ENCODE measurements at regions not wholly inside any gene's neighbourhood (a gene's known extent, or its start where the extent isn't known, plus 50 kb on each side); places are given as distances from the start of the nearest gene placed in this dataset.

DNA sequence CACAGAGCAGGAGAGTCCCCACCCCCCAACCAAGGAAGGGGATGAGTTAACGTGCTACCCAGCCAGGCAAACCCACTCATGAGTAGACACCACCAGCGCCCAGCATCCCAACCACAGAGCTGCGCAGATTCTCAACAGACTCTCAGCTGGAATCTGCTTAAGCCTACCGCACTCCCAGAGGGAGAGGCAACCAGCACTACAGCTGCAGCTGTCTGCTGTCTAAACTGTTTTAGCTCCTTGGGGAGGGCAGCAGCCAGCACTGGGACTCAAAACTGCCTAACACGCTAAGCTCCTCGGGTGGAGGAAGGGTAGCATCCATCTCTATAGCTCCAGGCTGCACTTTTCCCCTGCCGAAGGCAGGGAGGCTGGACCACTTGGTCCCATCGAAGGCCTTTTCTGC lies 539.8 kb downstream of the EPHA7 start:
- ATAC-seq, result no peak
- peaks cover 18% of the 10 kb centered on the region for H3K36me3 Mint-ChIP-seq
- H3K27me3 Mint-ChIP-seq, result no peaks in the 10 kb centered on the region
- no peak for DNase-seq (ENCODE audit: low spot score)
- H3K4me3 Mint-ChIP-seq, result no peak overlapping the region
- H3K27ac Mint-ChIP-seq, result no peak overlapping the region
- H3K4me1 Mint-ChIP-seq (ENCODE audit: low read depth in 2 of 2), result no peaks in the 10 kb centered on the region
- peaks cover 38% of the 10 kb centered on the region for H3K9me3 Mint-ChIP-seq

- H3K27ac Mint-ChIP-seq, result no peak overlapping the region
- no peaks in the 10 kb centered on the region for H3K27me3 Mint-ChIP-seq
- no peak overlapping the region for H3K4me3 Mint-ChIP-seq
- ATAC-seq, result no peak
- H3K9me3 Mint-ChIP-seq, result peaks cover 15% of the 10 kb centered on the region
- no peaks in the 10 kb centered on the region for H3K4me1 Mint-ChIP-seq (ENCODE audit: low read depth in 2 of 2)
- DNase-seq (ENCODE audit: low spot score), result no peak
- no peaks in the 10 kb centered on the region for H3K36me3 Mint-ChIP-seq
Observed at GRCh38 chr6:92864966-92865555, 554.3 kb downstream of the EPHA7 start.

- no peak for DNase-seq (ENCODE audit: low spot score)
- no peaks in the 10 kb centered on the region for H3K4me1 Mint-ChIP-seq (ENCODE audit: low read depth in 2 of 2)
- peaks cover 25% of the 10 kb centered on the region for H3K9me3 Mint-ChIP-seq
- H3K27me3 Mint-ChIP-seq, result no peaks in the 10 kb centered on the region
- ATAC-seq, result no peak
- no peak overlapping the region for H3K4me3 Mint-ChIP-seq
- H3K27ac Mint-ChIP-seq, result no peak overlapping the region
- H3K36me3 Mint-ChIP-seq, result no peaks in the 10 kb centered on the region
Observed at GRCh38 chr6:92849636-92850035, 569.7 kb downstream of the EPHA7 start.

DNA sequence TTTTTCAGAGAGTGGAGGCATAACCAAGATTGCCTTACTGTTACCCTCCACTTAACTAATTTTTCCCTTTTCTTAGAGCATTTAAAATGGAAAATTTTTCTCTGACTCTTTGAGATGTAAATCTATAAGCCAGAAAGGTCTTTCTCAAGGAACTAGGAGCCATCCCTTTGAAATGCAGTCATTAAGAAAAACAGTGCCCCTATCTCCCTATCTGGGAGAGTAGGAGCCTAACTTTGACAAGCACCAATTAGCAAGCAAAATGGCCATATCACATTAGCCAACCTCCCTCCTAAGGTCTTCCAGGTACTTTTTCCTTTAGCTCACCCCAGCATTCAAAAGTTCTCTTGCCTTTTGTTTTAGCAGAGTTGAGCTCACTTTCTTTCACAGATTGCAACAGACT lies 570.5 kb downstream of the EPHA7 start:
- Mint-ChIP-seq H3K27me3 (no peaks in the 10 kb centered on the region), H3K36me3 (no peaks in the 10 kb centered on the region), H3K4me3 (no peak overlapping the region), H3K4me1 (ENCODE audit: low read depth in 2 of 2) (no peaks in the 10 kb centered on the region), H3K9me3 (peaks cover 25% of the 10 kb centered on the region), H3K27ac (no peak overlapping the region)
- DNase-seq (ENCODE audit: low spot score) (no peak), ATAC-seq (no peak)

DNA sequence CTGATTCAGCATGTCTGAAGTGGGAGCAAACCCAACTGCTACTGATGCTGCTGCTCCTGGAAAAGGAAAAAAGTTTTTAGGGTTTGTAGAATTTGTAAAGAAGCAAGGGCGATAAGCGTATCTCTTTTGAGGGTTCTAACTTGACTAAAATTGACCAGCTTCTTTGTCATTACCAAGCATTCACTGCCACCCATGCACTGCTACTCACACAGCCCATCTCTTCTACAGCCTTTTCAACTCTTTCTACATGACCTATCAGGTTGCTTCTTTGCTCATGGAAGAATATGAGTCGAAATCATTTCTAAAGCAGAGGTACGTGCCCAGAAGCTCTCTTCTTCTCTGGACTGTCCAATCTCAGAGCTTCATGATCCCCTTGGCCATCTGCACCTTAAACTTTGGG lies 570.9 kb downstream of the EPHA7 start:
- no peaks in the 10 kb centered on the region for H3K27me3 Mint-ChIP-seq

DNA sequence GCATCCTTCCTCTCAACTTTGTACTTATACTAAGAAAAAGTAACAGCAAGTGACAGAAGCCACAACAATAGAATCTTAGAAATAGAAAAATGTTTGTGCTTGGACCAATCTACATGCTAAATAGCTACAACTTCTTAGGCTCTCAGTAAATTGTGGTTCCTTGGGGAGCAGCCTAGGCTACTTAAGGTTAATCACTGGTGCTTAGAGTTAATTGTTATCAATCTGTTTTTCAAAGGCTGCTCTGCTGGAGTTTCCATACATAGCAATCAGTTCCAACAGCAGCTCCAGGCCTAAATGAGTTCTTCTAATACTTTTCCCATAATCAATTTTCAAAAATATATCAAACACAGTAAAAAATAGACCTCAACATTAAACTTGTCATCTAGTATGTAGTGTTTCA lies 571.4 kb downstream of the EPHA7 start:
- Mint-ChIP-seq H3K27me3 (no peaks in the 10 kb centered on the region), H3K4me3 (no peak overlapping the region), H3K9me3 (peaks cover 25% of the 10 kb centered on the region), H3K27ac (no peak overlapping the region), H3K4me1 (ENCODE audit: low read depth in 2 of 2) (no peaks in the 10 kb centered on the region), H3K36me3 (no peaks in the 10 kb centered on the region)
- DNase-seq (ENCODE audit: low spot score) (no peak), ATAC-seq (no peak)

More for the DNA sequence above, 570.9 kb downstream of the EPHA7 start:
- DNase-seq (ENCODE audit: low spot score), result no peak
- Mint-ChIP-seq H3K27ac (no peak overlapping the region), H3K9me3 (peaks cover 25% of the 10 kb centered on the region), H3K4me3 (no peak overlapping the region), H3K4me1 (ENCODE audit: low read depth in 2 of 2) (no peaks in the 10 kb centered on the region), H3K36me3 (no peaks in the 10 kb centered on the region)
- no peak for ATAC-seq

DNA sequence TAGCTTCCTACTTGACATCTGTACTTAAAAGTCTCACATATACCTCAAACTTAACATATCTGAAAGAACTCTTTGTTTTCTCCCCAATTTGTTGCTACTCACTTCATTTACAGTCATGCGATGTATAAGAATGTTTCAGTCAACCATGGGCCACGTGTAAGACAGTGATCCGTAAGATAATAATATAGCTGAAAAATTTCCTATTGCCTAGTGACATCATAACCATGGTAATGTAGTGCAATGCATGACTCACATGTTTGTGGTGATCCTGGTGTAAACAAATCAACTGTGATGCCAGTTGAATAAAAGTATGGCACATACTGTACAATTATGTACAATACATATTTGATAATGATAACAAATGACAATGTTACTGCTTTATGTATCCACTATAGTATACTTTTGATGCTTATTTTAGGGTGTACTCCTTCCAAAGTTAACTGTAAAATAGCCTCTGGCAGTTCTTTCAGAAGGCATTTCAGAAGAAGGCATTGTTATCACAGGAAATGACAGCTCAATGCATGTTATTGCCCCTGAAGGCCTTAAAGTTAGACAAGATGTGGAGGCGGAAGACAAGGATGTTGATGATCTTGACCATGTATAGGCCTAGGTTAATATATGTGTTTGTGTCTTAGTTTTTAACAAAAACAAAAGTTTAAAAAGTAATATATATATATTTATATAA lies 579.0 kb downstream of the EPHA7 start:
- no peak overlapping the region for H3K4me3 Mint-ChIP-seq
- H3K27me3 Mint-ChIP-seq, result no peaks in the 10 kb centered on the region
- peaks cover 13% of the 10 kb centered on the region for H3K9me3 Mint-ChIP-seq
- no peak overlapping the region for H3K27ac Mint-ChIP-seq
- ATAC-seq (no peak), DNase-seq (ENCODE audit: low spot score) (no peak)
- peaks cover 6% of the 10 kb centered on the region for H3K36me3 Mint-ChIP-seq
- no peaks in the 10 kb centered on the region for H3K4me1 Mint-ChIP-seq (ENCODE audit: low read depth in 2 of 2)

DNA sequence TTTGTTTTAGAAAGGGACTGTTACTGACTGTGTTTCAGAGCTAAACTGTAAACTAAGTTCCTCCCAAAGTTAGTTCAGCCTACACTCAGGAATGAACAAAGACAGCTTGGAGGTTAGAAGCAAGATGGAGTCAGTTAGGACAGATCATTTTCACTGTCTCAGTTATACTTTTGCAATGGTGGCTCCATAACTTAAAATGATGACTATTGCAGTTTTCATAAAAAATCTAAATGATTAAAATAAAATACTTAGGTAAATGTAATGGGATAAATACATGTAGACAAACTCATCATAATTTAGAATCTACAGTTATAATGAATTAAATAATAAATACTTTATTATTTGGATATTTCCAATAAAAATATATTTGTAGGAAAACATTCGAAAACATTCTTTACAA lies 590.6 kb downstream of the EPHA7 start:
- H3K27ac Mint-ChIP-seq, result no peak overlapping the region
- ATAC-seq (no peak), DNase-seq (ENCODE audit: low spot score) (no peak)
- no peaks in the 10 kb centered on the region for H3K4me1 Mint-ChIP-seq (ENCODE audit: low read depth in 2 of 2)
- H3K27me3 Mint-ChIP-seq, result no peaks in the 10 kb centered on the region
- H3K9me3 Mint-ChIP-seq, result peaks cover 6% of the 10 kb centered on the region
- no peak overlapping the region for H3K4me3 Mint-ChIP-seq
- H3K36me3 Mint-ChIP-seq, result no peaks in the 10 kb centered on the region

- Mint-ChIP-seq H3K27me3 (no peaks in the 10 kb centered on the region), H3K4me3 (no peak overlapping the region), H3K4me1 (ENCODE audit: low read depth in 2 of 2) (no peaks in the 10 kb centered on the region), H3K9me3 (no peaks in the 10 kb centered on the region), H3K36me3 (no peaks in the 10 kb centered on the region), H3K27ac (no peak overlapping the region)
- DNase-seq (ENCODE audit: low spot score) (no peak), ATAC-seq (no peak)
Observed at GRCh38 chr6:92827104-92827503, 592.3 kb downstream of the EPHA7 start.

GRCh38 chr6:92826633-92827032 lies 592.7 kb downstream of the EPHA7 start:
- Mint-ChIP-seq H3K9me3 (no peaks in the 10 kb centered on the region), H3K4me3 (no peak overlapping the region), H3K27me3 (no peaks in the 10 kb centered on the region), H3K36me3 (no peaks in the 10 kb centered on the region), H3K4me1 (ENCODE audit: low read depth in 2 of 2) (no peaks in the 10 kb centered on the region), H3K27ac (no peak overlapping the region)
- ATAC-seq (no peak), DNase-seq (ENCODE audit: low spot score) (no peak)

DNA sequence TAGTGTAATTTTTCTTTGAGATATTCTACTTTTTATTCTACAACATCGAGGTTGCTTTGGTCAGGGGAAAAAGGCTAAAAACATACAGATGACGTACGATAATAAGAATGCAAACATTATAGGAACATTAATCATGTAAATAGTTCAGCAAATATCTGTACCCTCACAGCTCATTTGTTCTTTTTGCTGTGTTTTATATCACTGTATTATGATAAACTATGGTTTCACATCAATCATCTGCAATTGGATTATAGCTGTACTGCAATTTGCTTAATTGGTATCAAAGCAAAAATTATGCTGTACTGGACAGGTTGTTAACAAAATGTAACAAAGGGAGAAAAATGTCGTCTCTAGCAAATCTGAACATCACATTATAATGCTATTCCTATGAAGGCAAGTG lies 597.1 kb downstream of the EPHA7 start:
- Mint-ChIP-seq H3K27ac (no peak overlapping the region), H3K4me3 (no peak overlapping the region), H3K4me1 (ENCODE audit: low read depth in 2 of 2) (no peaks in the 10 kb centered on the region), H3K9me3 (peaks cover 14% of the 10 kb centered on the region), H3K36me3 (no peaks in the 10 kb centered on the region), H3K27me3 (no peaks in the 10 kb centered on the region)
- DNase-seq (ENCODE audit: low spot score) (no peak), ATAC-seq (no peak)

- Mint-ChIP-seq H3K36me3 (no peaks in the 10 kb centered on the region), H3K4me3 (no peak overlapping the region), H3K27ac (no peak overlapping the region), H3K9me3 (peaks cover 14% of the 10 kb centered on the region), H3K4me1 (ENCODE audit: low read depth in 2 of 2) (no peaks in the 10 kb centered on the region), H3K27me3 (no peaks in the 10 kb centered on the region)
- ATAC-seq, result no peak
- DNase-seq (ENCODE audit: low spot score), result no peak
Observed at GRCh38 chr6:92820601-92821000, 598.8 kb downstream of the EPHA7 start.

GRCh38 chr6:92810913-92811312 lies 608.4 kb downstream of the EPHA7 start:
- no peak overlapping the region for H3K27ac Mint-ChIP-seq
- no peak for DNase-seq (ENCODE audit: low spot score)
- ATAC-seq, result no peak
- H3K9me3 Mint-ChIP-seq, result no peaks in the 10 kb centered on the region
- no peaks in the 10 kb centered on the region for H3K27me3 Mint-ChIP-seq
- H3K4me1 Mint-ChIP-seq (ENCODE audit: low read depth in 2 of 2), result no peaks in the 10 kb centered on the region
- H3K36me3 Mint-ChIP-seq, result no peaks in the 10 kb centered on the region
- no peak overlapping the region for H3K4me3 Mint-ChIP-seq

- no peak for ATAC-seq
Observed at GRCh38 chr6:92806254-92806653, 613.1 kb downstream of the EPHA7 start.

GRCh38 chr6:92791403-92791802 lies 628.0 kb downstream of the EPHA7 start:
- DNase-seq (ENCODE audit: low spot score), result no peak
- Mint-ChIP-seq H3K4me1 (ENCODE audit: low read depth in 2 of 2) (no peaks in the 10 kb centered on the region), H3K36me3 (peaks cover 4% of the 10 kb centered on the region), H3K27me3 (no peaks in the 10 kb centered on the region), H3K27ac (no peak overlapping the region), H3K9me3 (peaks cover 10% of the 10 kb centered on the region), H3K4me3 (no peak overlapping the region)
- no peak for ATAC-seq

More at GRCh38 chr6:92806254-92806653, 613.1 kb downstream of the EPHA7 start:
- peaks cover 7% of the 10 kb centered on the region for H3K36me3 Mint-ChIP-seq
- H3K4me1 Mint-ChIP-seq (ENCODE audit: low read depth in 2 of 2), result no peaks in the 10 kb centered on the region
- no peak overlapping the region for H3K4me3 Mint-ChIP-seq
- no peaks in the 10 kb centered on the region for H3K27me3 Mint-ChIP-seq
- no peak overlapping the region for H3K27ac Mint-ChIP-seq
- H3K9me3 Mint-ChIP-seq, result peaks cover 6% of the 10 kb centered on the region
- DNase-seq (ENCODE audit: low spot score), result no peak

All from natural killer cell treated with Interleukin-12 subunit alpha and Interleukin-12 subunit beta and Interleukin-15 and Interleukin-18, amount 100 ng/mL, for 72 hours (primary cell).